ENCODE measurements at regions not wholly inside any gene's neighbourhood (a gene's known extent, or its start where the extent isn't known, plus 50 kb on each side); places are given as distances from the start of the nearest gene placed in this dataset.

- WGBS (ENCODE audit: low lambda C conversion rate) = 65% methylated on average over 3 of the region's 3 CpGs
- no peak overlapping the region for H3K27ac ChIP-seq (ENCODE audit: extremely low read length, insufficient read depth, low read length)
- DNase-seq (ENCODE audit: low spot score) (no peak), FAIRE-seq (no peak), ATAC-seq (no peak)
- H3K36me3 ChIP-seq (replicated peaks in 1 of 2; ENCODE audit: control insufficient read depth in 1 of 2, insufficient read depth in 2 of 2, low read length in 2 of 2) = no peaks in the 10 kb centered on the region
- no peak overlapping the region for H3K4me2 ChIP-seq (ENCODE audit: low read depth, low read length)
- TF ChIP-seq REXO4 (CRISPR knock-in tag; IDR thresholded peaks at IDR 0.05; ENCODE audit: borderline replicate concordance) (no peak), ZNF329 (CRISPR knock-in tag; IDR thresholded peaks at IDR 0.05; ENCODE audit: low read depth) (no peak), NFIB (CRISPR knock-in tag; IDR thresholded peaks at IDR 0.05; ENCODE audit: borderline replicate concordance) (no peak), ATF7 (IDR thresholded peaks at IDR 0.05) (no peak), ATF7 (CRISPR knock-in tag; IDR thresholded peaks at IDR 0.05) (no peak), FOXP1 (IDR thresholded peaks at IDR 0.05) (no peak), FOXP1 (CRISPR knock-in tag; IDR thresholded peaks at IDR 0.05) (no peak), UBTF (CRISPR knock-in tag; IDR thresholded peaks at IDR 0.05) (no peak)
- H3K79me2 ChIP-seq (ENCODE audit: insufficient read depth, low read length) = no peaks in the 10 kb centered on the region
- intact Hi-C loops (cut with micrococcal nuclease; ENCODE audit: unreplicated experiment) (no loop called here), in situ Hi-C loops (cut with HindIII; ENCODE audit: extremely low pct_ligation_motif_present, low pct_unique_long_range_greater_than_20kb) (no loop called here)
- POLR2A ChIA-PET = no interaction called here
- no peaks in the 10 kb centered on the region for H3K9me3 ChIP-seq (ENCODE audit: low read length)
- no peak overlapping the region for H3K9ac ChIP-seq (ENCODE audit: insufficient read depth, low read depth, low read length)
- no peak overlapping the region for H2AFZ ChIP-seq (ENCODE audit: low read length)
- H3K27me3 ChIP-seq (ENCODE audit: control insufficient read depth in 1 of 2, insufficient read depth in 2 of 2, low read length in 2 of 2) = no peaks in the 10 kb centered on the region; a peak in 1 of 5 replicates
- CTCF ChIA-PET (ENCODE audit: low intra/inter-chr PET ratio, low total read pairs) = no interaction called here
- no peak overlapping the region for H3K4me3 ChIP-seq (replicated peaks in 1 of 3; ENCODE audit: insufficient read depth in 1 of 3, low read depth in 2 of 3, low read length in 3 of 3)
- BruUV-seq (replicated peaks) = no TSS peak
- H4K20me1 ChIP-seq (ENCODE audit: insufficient read depth, low read length) = no peaks in the 10 kb centered on the region
- H3K4me1 ChIP-seq (ENCODE audit: insufficient read depth, low read length) = no peaks in the 10 kb centered on the region
Observed at GRCh38 chr2:128543036-128543435, 224.4 kb upstream of the HS6ST1 start.

- in situ Hi-C loops (cut with HindIII; ENCODE audit: extremely low pct_ligation_motif_present, low pct_unique_long_range_greater_than_20kb) = no loop called here
- BruUV-seq (replicated peaks) = no TSS peak
- WGBS (ENCODE audit: low lambda C conversion rate) = 50% methylated on average over 10 of the region's 10 CpGs
- no peaks in the 10 kb centered on the region for H3K79me2 ChIP-seq (ENCODE audit: insufficient read depth, low read length)
- peak; percentile 87 for ATAC-seq
- H3K4me1 ChIP-seq (ENCODE audit: insufficient read depth, low read length) = no peaks in the 10 kb centered on the region
- no peak overlapping the region for H3K27ac ChIP-seq (ENCODE audit: extremely low read length, insufficient read depth, low read length)
- ChIA-PET CTCF (ENCODE audit: low intra/inter-chr PET ratio, low total read pairs) (no interaction called here), POLR2A (no interaction called here)
- H3K4me3 ChIP-seq (replicated peaks in 1 of 3; ENCODE audit: insufficient read depth in 1 of 3, low read depth in 2 of 3, low read length in 3 of 3) = no peak overlapping the region
- no peaks in the 10 kb centered on the region for H4K20me1 ChIP-seq (ENCODE audit: insufficient read depth, low read length)
- H3K27me3 ChIP-seq (ENCODE audit: control insufficient read depth in 1 of 2, insufficient read depth in 2 of 2, low read length in 2 of 2) = peaks cover 0 to 2% of the 10 kb centered on the region in 2 experiments; a peak in 2 of 5 replicates
- H3K4me2 ChIP-seq (ENCODE audit: low read depth, low read length) = no peak overlapping the region
- no peaks in the 10 kb centered on the region for H3K9me3 ChIP-seq (ENCODE audit: low read length)
- H2AFZ ChIP-seq (ENCODE audit: low read length) = no peak overlapping the region
- no peak for FAIRE-seq
- intact Hi-C loops (cut with micrococcal nuclease; ENCODE audit: unreplicated experiment) = no loop called here
- DNase-seq (ENCODE audit: low spot score) = no peak
- no peak overlapping the region for H3K9ac ChIP-seq (ENCODE audit: insufficient read depth, low read depth, low read length)
- H3K36me3 ChIP-seq (replicated peaks in 1 of 2; ENCODE audit: control insufficient read depth in 1 of 2, insufficient read depth in 2 of 2, low read length in 2 of 2) = no peaks in the 10 kb centered on the region
- TF ChIP-seq ZNF619 (CRISPR knock-in tag; IDR thresholded peaks at IDR 0.05) (no peak), TBL1XR1 (IDR thresholded peaks at IDR 0.05; ENCODE audit: borderline replicate concordance, low read length, partially characterized antibody) (no peak), ZNF883 (CRISPR knock-in tag; IDR thresholded peaks at IDR 0.05; ENCODE audit: not compliant biosample characterization) (no peak), WIZ (CRISPR knock-in tag; IDR thresholded peaks at IDR 0.05) (no peak), E2F1 (CRISPR knock-in tag; IDR thresholded peaks at IDR 0.05) (no peak), ZNF7 (CRISPR knock-in tag; IDR thresholded peaks at IDR 0.05) (no peak), FOXO4 (CRISPR knock-in tag; conservative IDR thresholded peaks at IDR 0.05) (no peak), HNF4G (IDR thresholded peaks at IDR 0.05; ENCODE audit: borderline replicate concordance, low read depth, low read length) (no peak), HNF4G (CRISPR knock-in tag; IDR thresholded peaks at IDR 0.05; ENCODE audit: borderline replicate concordance, low read depth) (no peak)
Observed at GRCh38 chr2:128543646-128544045, 225.0 kb upstream of the HS6ST1 start.
